Activated CD4-positive, alpha-beta T cell treated with anti-CD3 and anti-CD28 coated beads, Interleukin-2, Interleukin-6, amounts not matched to agents 100 ng/mL and 50 ng/mL, durations not matched to agents 16 hours and 8 hours (primary cell): ENCODE measurements at regions not wholly inside any gene's neighbourhood (a gene's known extent, or its start where the extent isn't known, plus 50 kb on each side); places are given as distances from the start of the nearest gene placed in this dataset.

Experiments
- DNase-seq: peaks from one replicate; pipeline ENCODE4 v3.0.0-alpha.2; 2020

DNA sequence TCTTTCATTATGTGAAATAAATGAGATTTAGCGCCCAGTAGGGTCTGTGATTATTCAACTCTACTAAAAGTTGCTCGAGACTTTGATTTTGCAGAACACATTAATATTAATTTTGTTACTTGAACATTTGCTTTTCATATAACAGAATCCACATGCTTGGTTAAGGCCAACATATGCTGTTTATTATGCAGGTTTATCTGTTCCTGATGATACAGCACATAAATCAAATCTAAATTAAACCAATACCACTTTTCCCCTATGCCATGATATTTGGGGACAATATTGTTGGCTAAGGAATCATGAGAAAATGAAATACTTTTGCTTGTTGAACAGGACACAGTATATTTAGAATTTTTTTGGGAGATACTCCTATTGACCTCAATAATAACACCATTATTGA, 291.1 kb downstream of the USP25 start:
- DNase-seq = no peak

DNA sequence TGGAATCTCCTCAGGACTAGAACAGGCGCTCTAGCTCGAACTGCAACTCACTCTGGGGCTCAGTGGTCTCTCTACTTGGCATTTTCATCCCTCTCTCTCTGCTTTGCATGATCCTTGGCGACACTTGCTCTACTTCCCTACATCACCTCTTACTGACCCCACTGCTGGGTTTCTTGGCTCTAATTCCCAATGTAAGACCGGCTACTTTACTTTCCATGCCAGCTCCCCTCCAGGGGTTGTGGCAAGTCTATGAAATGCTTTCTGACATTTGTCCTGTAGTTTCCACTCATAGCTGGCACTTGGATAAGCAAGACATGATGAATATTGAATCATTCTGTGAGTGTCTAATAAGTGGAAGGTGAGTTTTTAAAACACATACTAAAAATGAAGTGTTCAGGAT, 292.3 kb downstream of the USP25 start:
- no peak for DNase-seq

DNA sequence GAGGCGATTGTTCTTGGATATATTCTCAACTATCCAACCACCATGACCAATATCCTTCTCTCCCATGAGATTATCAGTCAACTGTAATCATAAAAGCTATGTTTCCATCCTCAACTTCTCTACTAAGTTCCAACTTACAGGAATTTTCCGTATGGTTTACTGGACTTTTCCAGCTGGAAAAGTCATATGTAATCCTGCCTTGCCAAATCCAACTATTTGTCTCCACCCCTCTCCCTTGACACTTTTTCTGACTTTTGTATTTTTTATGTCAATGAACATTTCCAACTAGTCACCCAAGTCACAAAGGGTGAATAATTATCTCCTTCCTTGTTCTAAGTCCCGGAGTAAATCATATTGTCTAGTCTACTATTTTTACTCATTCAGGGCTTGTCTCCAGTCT, 293.1 kb downstream of the USP25 start:
- no peak for DNase-seq

DNA sequence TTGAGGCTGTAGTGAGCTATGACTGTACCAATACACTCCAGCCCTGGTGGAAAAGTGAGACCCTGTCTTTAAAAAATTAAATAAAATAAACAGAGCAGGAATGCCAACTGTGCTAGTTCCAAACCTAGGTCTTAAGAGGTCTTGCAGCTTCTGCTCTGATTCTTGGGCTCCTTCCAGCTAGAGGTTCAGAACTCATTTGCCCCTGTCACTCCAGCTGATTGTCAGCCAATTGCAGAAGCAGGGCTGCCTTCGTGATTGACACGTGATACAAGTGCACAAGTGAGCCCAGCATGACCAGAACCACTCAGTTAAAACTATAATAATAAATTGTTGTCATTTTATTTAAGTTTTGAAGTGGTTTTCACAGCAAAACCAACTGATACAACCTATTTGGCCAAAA, 298.4 kb downstream of the USP25 start:
- no peak for DNase-seq

DNA sequence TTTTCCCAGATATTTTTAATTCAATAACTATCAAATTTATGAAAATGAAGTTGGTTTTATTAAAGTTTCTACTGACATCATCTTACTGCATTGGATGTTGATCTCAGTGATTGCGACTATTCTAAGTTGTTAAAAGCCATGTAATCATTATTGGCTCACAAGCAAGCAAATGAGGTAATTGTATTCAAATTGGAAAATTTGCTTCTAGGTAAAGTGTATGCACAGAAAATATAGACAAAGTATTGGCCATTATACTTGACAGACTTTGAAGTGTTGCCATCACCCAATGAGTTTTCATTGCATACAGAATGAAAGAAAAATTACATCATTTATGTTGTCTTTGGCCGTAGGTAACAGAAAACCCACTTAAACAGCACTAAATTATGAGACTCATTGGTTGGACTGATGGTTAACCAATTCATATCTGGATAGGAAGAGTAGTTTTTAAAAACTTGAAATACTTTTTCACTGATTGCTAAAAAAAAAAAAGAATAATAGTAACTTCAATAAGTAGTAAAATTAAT, 299.2 kb downstream of the USP25 start:
- no peak for DNase-seq

DNA sequence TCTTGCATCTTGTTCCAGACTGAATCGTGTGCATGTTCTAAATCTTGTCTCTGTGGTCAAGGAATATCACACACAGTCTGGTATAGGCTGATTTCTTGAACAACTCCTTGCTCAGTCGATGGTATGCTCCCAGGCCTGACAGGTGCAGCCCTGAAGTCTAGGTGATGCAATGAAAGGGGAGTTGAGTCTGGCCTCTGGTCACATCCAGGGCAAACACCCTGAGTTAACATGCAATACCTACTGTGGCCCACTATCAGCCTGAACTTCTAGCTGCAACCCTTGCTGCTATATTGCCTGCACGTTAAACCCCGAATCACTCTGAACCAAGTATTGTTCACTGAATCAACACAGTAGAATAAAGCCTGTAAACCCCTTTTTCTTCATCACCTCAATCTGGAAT, 303.4 kb downstream of the USP25 start:
- no peak for DNase-seq

DNA sequence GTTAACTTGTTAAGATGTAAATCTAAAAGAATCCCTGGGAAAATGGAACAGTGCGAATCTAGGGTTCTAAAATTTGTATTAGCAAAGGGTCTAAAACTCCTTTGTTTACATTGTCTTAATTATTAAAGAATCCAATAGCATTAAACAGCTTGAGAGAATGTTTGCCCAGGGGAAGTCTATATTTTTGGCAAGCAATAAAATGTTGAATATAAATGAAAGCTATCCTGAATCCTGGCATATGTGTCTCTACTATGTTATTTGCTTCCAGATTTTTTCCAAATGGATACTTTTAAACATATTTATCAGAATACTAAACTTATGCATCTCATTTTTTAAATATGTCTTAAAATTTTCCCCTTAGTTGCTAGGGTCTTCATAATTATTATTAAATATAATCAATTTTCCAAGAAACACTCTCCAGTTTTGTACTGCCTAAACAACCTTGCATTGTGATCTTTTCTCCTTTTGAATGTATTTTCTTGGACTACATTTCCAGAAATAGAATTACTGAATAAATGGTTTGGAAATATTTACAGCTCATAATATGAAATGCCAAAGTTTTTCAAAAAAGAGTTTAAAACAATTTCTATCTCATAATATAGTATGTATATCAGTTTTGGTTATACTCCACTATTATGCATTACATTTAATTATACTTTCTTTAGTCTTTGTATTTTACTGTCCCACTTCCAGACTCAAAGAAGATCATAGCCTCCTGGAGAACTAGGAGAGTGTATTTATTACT, 304.8 kb downstream of the USP25 start:
- DNase-seq = no peak

DNA sequence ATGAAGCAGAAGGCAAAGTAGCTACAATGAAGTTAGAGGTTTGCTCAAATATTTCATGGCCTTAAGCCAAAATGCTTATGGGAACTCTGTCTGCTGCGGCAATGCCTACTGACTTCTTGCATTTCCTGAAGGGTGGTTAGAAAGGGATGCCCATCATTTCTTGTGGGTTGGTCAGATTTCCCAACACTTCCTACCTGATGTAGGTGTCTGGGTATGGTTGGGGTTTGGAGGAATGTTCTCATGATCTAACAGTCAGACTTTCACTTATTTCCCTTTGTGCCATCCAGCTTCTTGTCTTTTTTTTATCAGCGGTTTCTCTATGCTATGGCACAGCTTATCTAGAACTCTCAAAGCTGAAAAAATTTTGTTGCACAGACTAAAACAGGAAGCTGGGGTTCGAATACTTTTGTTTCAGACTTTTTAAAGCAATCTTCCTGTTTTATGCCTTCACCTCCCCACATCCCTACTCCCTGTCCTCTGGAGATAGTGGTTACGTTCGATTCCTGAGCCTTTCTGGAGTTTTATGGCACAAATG, 307.7 kb downstream of the USP25 start:
- no peak for DNase-seq

DNA sequence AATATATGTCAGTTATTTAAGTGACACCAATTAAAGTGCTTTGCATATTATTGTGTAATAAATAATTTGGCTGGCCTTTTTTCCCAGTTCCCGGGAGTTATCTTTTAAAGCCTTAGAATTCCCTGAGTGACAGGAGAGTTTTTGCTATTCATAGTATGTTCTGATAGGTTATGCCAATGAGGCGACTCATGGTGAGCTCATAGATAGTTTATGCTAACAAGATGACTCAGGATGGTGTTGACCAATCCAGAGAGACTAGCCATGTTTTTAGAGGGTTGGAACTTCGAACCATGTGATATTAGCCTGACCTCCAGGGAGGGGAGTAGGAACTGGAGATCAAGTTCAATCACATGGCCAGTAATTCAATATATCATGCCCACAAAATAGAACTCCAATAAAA, 310.8 kb downstream of the USP25 start:
- DNase-seq = no peak

DNA sequence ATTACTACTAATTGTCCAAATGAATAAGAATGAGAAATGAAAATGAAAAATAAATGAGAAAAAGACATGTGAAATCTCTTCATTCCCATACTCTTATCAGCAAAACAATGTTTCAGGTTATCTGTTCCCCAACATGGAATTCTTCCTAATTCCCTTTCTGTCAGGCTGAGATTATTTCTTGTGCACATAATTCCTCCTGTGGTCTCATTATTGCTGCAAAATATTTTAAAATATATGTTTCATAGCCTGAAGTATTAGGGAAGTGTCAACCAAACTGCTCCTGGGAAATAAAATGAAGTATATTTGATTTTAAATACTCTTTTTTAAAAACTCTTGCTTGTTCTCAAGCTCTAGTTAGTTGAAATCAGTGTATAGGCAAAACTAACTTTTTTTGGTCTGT, 314.9 kb downstream of the USP25 start:
- no peak for DNase-seq

DNA sequence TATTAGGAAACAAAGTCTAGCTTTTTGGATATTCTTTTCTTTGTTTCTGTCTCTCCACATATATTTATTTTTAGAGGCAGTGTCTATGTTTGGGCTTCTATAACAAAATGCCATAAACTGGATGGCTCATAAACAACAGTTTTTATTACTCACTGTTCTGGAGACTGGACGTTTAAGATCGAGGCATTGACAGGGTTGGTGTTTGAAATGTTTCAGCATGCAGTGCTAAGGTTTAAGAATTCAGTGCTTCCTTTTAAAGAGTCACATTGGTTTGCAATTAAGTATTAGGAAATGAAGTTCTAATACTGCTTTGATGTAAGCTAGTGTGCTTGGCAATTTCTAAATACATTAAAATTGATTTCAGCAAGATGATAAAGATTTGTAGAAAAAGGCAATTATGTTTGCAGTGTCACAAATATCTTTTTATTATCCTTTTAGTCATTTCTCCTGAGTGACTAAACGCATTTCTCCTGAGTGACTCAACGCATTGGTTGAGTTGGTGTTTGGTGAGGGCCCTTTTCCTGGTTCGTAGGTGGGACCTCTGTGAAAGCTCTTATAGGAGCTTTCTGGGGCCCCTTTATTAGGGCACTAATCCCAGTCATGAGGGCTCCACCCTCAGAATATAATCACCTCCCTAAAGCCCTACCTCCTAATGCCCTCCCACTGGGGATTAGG, 317.0 kb downstream of the USP25 start:
- DNase-seq = no peak

DNA sequence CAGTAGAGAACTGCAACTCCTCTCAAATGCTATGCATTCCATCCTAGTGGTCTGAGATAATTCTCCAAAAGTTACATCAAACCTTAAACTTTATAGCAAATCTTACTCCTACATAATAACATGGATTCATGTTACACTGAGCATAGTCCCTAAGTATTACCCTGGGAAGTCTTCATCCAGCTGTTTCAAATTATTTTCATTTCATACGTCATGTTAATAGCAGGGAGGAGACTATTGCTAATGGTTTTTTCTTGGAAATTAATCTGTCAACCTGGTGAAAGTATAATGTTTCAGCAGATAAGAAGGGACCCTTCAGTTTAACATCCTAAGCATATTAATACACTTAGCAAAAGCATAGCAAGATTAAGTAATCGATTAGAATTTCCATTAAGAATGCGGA, 318.1 kb downstream of the USP25 start:
- DNase-seq = no peak

DNA sequence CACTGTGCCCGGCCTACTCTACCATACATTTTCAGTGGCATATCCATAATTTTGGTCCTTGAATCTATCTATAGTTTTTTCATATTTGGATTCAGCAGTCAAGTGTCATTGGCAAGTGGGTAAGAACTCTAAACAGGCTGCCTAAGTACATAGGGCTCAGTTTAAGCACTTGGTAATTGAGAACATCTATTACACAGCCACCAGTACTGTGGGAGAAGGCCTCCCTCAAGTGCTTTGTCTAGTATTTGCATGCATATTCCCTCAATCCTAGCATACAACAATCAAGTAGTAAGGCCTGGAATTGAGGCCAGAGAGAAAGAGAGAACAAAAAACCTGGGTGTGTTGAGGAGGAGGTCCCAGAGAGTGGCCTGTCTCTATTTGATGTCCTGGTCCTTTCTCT, 325.2 kb downstream of the USP25 start:
- no peak for DNase-seq

DNA sequence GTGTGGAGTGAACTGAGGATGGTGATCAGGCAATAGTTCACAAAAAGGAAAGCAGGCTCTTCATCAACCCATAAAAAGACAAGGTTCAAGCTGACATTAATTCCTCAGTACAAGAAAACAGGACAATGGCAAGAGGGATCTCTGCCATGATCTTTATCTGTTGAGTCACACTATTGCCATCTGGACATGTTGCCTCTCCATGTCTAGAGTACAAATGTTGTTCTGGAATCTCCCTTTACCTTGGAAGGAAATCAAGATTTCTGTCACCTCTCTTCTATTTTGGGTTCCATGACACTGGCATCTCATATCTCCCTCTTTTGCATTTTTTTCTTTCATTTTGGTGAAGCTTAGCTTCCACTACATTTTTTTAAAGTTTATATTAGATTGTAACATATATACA, 329.1 kb downstream of the USP25 start:
- DNase-seq = no peak

DNA sequence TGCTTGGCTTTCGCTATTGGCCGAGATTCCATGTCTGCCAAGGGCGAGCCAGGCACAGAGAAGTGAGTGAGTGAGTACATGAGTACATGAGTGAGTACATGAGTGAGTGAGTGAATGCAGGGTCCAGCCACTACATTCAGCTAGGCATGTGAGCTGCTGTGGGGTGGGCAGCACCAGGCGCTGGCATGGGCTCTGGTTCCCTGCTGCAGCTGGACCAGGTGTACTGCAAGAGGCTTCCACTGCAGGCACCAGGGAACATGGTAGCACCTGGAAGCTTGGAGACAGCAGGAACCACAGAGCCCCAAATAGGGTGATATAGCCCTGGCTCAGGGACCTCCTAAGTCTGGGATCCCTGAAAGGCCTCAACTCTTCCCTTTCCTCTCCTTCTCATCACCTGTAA, 330.2 kb downstream of the USP25 start:
- DNase-seq = no peak

DNA sequence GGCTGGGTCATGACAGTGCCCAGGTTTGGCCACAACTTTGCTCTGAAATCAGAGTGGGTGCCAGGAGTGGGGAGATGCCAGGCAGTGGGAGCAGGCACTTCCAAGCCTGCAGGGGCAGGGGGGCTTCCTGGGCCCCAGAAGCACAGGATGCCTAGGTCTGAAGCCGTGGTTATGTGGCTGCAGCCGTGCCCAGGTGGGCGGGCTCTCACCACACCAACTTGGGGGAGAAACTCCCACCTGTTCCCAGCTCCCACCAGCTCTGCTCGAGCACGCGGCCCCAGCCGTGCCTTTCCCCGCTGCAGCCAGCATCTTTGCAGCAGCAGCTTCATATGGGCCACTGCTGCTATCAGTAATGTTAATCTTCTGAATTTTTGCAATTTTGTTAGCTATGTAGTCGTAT, 331.4 kb downstream of the USP25 start:
- DNase-seq = no peak

DNA sequence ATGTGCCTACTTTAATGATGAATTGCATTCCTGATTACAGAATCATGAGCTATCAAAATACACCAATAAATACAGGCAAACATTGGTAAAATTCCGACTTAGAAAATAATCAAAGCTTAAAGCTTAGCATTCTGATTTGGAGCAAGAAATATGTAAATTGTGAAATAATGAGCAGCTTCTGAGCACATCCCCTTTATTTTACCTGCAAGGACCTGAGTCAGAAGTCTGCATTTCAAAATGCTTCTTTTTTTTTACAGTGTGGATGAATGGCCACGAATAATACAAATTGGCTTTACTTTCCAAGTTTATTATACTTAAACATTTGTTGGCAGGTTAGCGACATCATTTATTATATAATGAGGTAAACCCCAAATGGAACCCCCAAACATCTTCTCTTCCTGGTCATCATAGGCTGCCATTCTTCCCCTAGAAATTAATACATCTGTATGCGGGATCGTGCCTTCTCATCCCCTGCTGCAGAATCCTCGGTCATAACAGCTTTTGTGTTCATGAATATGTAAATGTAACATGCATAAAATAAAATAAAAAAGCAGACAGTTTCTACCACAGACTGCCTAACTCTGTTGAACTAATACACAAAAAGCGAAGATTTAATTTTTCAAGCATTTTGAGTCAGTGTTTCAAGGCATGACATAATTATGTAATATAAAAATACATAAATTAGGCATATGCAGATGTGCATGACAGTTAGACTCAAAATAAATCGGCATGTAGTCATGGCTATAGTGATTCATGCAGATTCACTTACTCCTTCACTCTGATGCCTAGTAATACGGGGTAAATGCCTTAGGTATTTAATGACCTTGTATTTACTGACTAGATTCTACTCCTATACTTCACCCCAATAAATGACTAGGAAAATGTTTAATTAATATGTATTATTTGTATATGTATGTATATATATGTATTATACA, 339.7 kb downstream of the USP25 start:
- no peak for DNase-seq

DNA sequence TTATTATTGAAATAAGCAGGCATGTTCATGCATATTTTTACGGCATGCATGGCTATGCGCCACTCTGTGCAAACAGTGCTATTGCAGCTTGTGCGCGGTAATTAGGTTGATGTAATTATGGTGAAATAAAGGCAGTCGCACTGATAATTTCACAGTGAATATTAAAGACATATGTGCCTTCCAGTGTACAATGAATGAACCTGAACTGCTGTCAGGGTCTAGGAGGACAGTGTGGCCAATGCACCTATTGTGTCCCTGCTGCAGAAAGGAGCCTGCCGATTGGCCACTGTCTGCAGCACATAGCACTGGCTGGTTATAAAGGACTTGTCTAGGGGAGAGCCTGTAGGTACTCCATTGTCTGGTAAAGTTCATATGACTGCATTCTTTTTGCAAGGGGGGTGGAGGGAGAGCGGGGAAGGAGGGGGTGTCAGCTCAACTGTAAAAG, 340.4 kb downstream of the USP25 start:
- no peak for DNase-seq

DNA sequence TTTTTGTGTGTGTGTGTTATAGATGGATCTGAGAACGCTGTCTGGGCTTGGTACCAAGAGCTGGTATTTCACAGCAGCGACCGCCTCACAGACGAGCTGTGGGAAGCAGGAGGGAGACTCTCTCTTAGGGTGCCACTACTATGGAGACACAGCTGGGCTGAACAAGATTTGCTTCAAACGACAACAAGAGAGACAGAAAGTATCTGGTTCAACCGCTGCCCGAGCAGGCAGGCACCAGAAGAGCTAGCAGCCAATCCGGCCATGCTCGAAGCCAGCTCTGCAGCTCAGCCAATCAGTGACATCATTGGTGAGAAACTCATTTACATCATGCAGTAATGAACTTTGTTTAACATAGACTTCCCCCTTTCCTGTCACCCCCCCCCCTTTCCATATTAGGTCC, 341.3 kb downstream of the USP25 start:
- DNase-seq = no peak

DNA sequence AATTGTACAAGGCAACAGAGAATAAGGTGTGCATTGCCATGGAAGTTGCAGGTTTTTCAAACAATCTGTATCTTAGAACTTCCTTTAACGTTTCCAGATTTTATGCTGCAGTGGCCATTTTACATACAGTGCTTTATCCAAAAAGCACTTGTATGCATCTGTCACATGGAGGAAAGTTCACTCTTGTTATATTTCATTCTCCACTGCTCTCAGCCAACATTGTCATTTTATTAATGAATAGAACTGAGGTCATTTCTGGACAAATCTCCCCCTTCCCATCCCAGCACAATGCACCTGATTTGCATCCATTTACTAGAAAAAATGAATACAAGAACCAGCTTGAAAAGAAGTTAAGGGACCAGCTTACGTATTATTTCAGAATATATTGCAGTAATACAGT, 342.0 kb downstream of the USP25 start:
- no peak for DNase-seq

DNA sequence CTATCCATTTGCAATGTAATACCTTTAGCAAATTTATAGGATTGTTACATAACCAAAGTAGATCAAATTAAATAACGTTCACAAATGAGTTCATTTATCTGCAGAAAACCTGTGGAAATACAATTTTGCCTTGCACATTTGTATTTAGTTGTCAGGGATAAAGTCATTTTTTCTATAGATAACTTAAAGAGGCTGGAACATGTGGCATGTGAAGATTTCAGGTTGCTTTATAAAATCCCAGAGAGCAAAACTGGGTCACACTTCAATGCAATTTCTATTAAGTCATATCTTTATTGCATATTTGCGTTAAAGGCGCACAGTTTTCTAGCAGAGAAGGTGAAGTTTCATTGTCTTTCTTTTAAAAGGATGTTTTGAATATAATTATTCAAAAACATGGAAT, 342.4 kb downstream of the USP25 start:
- DNase-seq = no peak

DNA sequence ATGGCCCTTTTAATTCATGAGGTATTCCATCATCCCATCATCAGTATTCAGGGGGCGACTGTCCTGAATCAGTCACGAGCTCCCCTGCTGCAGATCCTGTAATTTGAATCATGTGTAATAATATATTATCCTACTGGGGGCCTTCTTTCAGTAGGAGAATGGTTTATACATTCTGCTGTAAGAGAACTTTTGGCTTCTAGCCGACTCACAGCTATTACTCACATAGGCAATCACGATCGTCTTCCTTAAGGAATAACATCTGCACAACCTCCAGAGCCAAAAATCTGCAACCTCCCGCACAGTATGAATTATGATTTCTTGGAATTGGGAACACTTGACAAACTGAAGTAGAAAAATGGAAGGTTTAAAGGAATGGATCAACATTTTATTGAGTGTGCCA, 343.0 kb downstream of the USP25 start:
- no peak for DNase-seq

DNA sequence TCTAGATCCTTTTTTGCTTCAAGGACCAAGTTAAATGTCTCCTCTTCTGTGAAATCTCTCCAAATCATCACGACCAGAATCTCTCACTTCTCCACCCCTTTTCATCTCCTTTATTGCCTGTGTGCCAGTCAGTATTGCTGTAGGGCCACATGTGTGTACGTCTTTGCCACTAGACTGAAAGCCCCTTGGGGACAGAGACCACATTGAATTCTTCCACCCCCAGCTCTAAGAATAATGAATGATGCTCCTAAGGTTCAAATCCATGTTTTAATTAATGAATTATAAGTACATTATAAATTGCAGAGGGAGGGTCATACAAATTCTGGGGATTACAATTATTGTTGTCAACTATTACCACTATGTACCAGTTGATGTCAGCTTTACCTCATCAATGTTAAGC, 343.8 kb downstream of the USP25 start:
- DNase-seq = no peak
